G401 (cell line): ENCODE measurements at regions not wholly inside any gene's neighbourhood (a gene's known extent, or its start where the extent isn't known, plus 50 kb on each side); places are given as distances from the start of the nearest gene placed in this dataset.
"Not testable (repeated sequence)": the region's sequence is repeated elsewhere in the genome, so short reads cannot be mapped to it uniquely, and the experiment has no call there.

ENCODE experiments used
- DNase-seq: peaks from one replicate; pipeline ENCODE4 v3.0.0-alpha.2; 2015; ENCODE audit warnings: low spot score
- in situ Hi-C: cut with HindIII; loops from 2 replicates; pipeline ENCODE4 v1.10.0; 2016; ENCODE audit warnings: low sequenced_read_pairs, mixed read lengths

GRCh38 chr10:55629793-55630490 lies 731.1 kb downstream of the ZWINT start:
- no peak for DNase-seq

GRCh38 chr10:55628260-55628701 lies 732.8 kb downstream of the ZWINT start:
- in situ Hi-C loops, result no loop called here

More at GRCh38 chr10:55629793-55630490, 731.1 kb downstream of the ZWINT start:
- in situ Hi-C loops, result no loop called here

GRCh38 chr10:55627501-55628051 lies 733.5 kb downstream of the ZWINT start:
- no peak for DNase-seq
- in situ Hi-C loops, result no loop called here

More at GRCh38 chr10:55628260-55628701, 732.8 kb downstream of the ZWINT start:
- DNase-seq, result no peak

DNA sequence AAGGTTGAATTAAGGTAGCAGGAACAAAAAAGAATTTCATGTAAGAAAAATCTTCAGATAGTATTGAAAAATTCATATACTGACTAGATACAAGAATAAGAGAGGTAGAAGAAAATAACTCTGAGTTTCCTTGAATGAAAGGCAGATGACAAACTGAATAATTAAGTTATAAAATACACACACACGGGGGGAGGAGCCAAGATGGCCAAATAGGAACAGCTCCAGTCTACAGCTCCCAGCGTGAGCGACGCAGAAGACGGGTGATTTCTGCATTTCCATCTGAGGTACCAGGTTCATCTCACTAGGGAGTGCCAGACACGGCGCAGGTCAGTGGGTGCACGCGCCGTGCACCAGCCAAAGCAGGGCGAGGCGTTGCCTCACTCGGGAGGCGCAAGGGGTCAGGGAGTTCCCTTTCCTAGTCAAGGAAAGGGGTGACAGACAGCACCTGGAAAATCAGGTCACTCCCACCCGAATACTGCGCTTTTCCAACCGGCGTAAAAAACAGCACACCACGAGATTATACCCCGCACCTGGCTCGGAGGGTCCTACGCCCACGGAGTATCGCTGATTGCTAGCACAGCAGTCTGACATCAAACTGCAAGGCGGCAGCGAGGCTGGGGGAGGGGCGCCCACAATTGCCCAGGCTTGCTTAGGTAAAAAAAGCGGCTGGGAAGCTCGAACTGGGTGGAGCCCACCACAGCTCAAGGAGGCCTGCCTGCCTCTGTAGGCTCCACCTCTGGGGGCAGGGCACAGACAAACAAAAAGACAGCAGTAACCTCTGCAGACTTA lies 759.2 kb downstream of the ZWINT start:
- in situ Hi-C loops, DNase-seq: not testable (repeated sequence)

DNA sequence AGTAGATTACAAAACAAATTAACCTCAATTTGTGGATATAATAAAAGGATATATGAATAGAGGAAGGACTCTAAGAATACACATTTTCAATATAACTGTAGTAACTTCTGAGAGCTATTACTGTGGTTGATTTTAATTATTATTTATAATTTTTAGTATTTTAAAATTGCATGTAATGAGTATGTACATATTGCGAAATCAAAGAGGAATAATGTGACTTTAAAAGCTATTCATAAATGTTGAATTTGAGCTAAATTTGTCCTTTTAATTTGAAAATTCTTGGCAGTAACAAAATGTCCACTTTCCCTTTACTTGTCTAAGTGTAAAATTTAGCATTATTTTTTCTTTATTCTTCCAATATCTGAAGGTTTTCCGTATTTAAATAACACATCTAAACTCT lies 750.6 kb upstream of the PCDH15 start:
- no peak for DNase-seq
- in situ Hi-C loops, result no loop called here

DNA sequence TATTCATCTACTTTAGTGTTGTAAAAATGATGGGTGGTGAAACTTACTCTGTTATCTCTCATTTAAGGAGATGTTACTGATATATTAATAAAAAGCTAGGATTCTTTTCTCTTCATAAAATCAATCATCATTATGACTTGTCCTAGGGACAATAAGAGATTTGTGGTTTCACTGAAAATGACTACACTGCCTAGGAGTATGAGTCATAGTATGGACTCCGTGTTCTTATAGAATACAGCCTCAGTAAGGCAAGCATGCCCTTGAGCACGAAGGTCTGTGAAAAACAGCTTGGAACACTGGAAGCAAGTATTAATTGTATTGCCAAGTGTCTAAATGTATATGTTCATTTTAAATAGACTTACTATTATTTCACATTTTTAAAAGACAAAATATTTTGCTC lies 749.2 kb upstream of the PCDH15 start:
- DNase-seq, result no peak
- in situ Hi-C loops, result no loop called here

DNA sequence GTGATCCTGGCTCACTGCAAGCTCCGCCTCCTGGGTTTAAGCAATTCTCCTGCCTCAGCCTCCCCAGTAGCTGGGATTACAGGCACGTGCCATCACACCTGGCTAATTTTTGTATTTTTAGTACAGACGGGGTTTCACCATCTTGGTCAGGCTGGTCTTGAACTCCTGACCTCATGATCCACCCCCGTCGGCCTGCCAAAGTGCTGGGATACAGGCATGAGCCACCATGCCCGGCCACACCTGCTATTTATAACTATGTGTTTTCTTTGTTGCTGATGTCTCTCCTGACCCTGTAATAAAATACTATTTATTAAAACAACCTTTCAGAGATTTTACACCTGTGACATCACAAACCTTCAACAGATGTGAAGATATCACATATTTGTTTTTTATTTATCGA lies 736.5 kb upstream of the PCDH15 start:
- DNase-seq, in situ Hi-C loops: not testable (repeated sequence)

DNA sequence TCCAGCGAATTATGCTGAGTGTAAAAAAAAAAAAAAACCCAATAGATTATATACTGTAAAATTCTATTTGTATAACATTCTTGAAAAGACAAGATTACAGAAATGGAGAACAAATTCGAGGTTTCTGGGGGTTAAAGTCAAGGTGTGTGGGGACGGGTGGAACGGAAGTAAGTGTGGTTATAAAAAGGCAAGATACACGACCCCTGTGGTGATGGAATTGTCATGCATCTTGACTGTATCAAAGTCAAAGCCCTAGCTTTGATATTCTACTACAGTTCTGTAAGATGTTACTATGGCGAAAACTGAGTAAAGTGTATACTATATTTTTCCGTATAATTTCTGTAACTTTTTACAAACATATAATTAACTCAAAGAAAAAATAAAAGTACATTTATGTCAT lies 718.2 kb upstream of the PCDH15 start:
- DNase-seq, result no peak
- in situ Hi-C loops, result no loop called here

DNA sequence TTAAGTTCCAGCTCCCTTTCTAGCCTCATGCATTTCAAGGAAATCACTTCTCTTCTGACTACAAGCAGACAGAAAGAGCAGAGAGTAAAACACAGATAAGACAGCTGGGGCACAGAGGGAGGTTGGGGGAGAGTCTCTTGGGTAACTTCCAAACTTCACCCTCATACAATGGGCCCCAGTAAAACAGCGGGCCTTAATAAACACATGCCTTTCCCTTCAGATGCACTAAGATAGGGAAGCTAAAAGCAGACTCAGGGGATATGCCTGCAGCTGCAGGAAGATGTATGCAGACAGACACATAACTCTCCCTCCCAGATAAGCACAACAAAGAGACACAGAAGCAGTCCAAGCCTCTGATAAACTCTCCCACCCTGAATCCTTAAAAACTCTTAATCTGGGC lies 717.4 kb upstream of the PCDH15 start:
- DNase-seq, in situ Hi-C loops: not testable (repeated sequence)

GRCh38 chr10:55509168-55509567 lies 708.1 kb upstream of the PCDH15 start:
- in situ Hi-C loops, result no loop called here
- DNase-seq, result no peak

GRCh38 chr10:55500931-55501559 lies 700.0 kb upstream of the PCDH15 start:
- peak; percentile 10 for DNase-seq
- in situ Hi-C loops, result no loop called here

- no peak for DNase-seq
- in situ Hi-C loops, result no loop called here
These were observed 697.0 kb upstream of the PCDH15 start for GRCh38 chr10:55497893-55498499.

GRCh38 chr10:55495555-55495954 lies 694.5 kb upstream of the PCDH15 start:
- in situ Hi-C loops, result no loop called here
- no peak for DNase-seq

DNA sequence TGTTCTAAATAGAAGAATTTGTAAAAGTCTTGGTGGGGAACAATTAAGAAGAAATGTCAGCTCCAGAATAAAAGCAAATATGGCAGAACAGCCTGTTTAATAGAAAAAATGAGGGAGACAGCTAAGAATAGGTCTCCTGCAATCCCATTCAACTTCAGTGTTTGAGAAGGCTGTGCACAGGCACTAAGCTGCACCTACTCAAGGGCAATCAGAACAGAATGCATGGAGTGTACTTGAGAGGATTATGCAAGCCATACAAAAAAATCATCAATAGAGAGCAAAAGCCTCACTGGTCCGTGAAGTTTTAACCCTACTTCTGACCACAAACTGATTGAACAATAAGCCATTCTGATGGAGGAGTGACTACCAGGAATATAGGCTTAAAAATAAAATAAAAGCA lies 690.7 kb upstream of the PCDH15 start:
- in situ Hi-C loops, result no loop called here
- no peak for DNase-seq

DNA sequence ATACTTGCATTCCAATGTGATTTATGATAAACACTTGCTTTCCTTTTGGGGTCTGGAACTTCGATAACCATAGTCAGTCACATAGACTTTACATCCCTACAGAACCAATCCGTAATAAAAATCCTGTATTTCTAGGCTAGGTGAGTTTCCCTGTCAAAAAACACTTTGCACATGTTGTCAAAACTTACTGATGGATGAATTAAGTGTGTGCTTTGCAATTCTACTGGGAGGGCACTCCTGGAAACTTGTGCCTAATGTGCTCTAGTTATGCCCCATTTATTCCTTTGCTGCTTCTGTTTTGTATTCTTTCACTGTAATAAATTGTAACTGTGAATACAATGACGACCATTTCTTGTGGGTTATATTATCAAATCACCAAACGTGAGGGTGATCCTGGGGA lies 684.8 kb upstream of the PCDH15 start:
- DNase-seq, result no peak
- in situ Hi-C loops, result no loop called here

DNA sequence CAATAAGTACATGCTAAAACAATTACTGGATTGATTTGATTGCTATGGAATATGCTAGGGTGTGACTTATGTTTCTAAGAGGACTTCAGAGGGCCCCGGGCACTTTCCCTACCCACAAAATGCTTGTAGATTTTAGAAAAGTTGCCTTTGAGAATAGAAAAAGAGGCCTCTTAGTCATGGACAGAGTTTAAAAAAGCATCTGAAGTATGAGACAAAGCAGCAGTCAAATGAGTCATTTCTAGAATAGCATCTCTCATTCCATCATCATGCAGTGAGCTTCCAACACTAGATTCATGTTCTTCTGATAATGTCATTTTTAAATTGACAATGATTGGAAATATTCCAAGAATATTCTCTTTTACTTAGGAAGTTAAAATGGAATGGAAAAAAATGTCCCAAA lies 675.1 kb upstream of the PCDH15 start:
- in situ Hi-C loops, result no loop called here
- DNase-seq, result no peak

DNA sequence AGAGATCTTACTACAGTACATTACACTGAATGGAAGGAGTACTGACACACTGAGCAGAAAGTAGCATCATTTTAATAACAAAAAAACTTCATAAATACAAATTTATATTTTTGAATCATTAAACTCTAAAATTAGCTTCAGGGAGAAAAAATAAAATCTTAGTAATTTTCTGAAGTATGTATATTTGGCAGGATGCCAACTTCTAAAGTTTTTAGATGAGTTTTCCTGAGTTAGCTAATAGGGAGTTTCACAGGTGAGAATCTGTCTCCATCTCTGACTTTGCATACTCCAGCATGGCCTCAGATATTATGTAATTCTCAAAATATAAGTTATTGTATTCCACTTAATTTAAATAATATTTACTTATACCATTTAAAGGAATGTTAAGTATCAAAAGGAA lies 673.2 kb upstream of the PCDH15 start:
- in situ Hi-C loops, result no loop called here
- DNase-seq, result no peak

DNA sequence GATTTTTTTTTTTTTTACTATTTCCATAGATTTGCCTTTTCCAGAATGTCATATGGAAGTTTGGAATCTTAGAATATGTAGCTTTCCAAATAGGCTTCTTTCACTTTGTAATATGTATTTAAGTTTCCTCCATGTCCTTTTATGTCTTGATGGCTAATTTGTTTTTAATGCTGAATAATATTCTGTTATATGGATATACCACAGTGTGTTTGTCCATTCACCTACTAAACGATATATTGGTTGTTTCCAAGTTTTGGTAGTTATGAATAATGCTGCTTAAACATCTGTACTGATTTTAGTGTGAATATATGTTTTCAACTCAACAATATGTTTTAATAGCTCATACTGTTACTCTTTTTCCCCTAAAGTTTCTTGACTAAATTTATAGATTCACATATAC lies 669.8 kb upstream of the PCDH15 start:
- no peak for DNase-seq
- in situ Hi-C loops, result no loop called here

DNA sequence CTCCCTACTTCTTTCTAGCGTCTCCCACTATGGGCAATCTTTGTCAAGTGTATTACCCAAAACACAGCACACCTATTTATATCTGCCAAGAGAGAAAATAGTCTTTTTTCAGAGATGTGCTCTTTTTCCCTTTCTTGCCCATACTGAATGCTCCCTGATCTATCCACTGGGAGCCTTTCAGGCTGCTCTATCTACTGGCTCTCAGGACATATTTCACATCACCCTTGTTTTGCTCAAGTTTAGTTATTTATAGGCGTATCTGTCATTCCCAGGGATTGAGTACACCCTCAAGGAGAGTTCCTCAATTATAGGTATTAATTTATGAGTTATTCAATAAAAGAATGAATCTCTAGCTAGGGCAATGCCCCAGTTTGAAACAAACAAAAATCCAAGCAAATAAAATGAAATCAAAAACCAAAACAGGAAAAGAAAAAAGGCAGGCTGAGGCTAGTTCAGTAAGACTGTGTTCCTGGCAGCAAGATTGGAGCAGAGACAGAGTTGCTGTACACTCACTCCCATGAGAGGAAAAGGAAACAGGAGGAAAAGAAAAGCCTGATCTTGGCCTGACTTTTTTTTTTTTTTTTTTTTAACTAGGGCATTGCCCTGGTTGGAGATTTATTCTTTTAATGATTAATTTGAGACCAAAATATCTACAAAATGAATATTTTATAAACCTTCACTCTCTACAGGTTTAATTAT lies 665.9 kb upstream of the PCDH15 start:
- DNase-seq, result no peak
- in situ Hi-C loops, result no loop called here
